H1 (cell line): ENCODE measurements at regions not wholly inside any gene's neighbourhood (a gene's known extent, or its start where the extent isn't known, plus 50 kb on each side); places are given as distances from the start of the nearest gene placed in this dataset.

Source experiments
- CTCF ChIA-PET: fragments of 300-600 bp; sonication (Branson Sonifier 250); formaldehyde crosslinking; loops from one replicate; lab custom pipeline; 2021; ENCODE audit not compliant: partially characterized antibody; lab: Charles Lee
- POLR2A ChIA-PET: fragments of 300-600 bp; sonication (Branson Sonifier 250); formaldehyde crosslinking; loops from one replicate; lab custom pipeline; 2021; ENCODE audit warnings: inconsistent platforms; ENCODE audit not compliant: partially characterized antibody; lab: Charles Lee
- DNase-seq, 2 experiments: peaks; one replicate each; pipeline versions ENCODE4 v3.0.0 to v3.0.0-alpha.2; 2010 to 2022; ENCODE audit warnings: low spot score in 2 of 2, low read depth in 1 of 2, mixed read lengths in 1 of 2
- FAIRE-seq: peaks from 2 replicates; lab custom pipeline; 2011; peaks lifted over from hg19 to GRCh38; lab: Jason Lieb, UNC
- H2AFZ ChIP-seq: 2 replicates; pipeline ENCODE4 v1.8.1; 2012; ENCODE audit warnings: low read length, inconsistent platforms
- H2AK5ac ChIP-seq: 2 replicates; pipeline ENCODE4 v1.6.1; 2013; ENCODE audit warnings: low read depth, low read length
- H2BK120ac ChIP-seq: replicated peaks from 2 replicates; pipeline ENCODE3; 2013; ENCODE audit warnings: low read depth, low read length, inconsistent platforms
- H2BK12ac ChIP-seq: 2 replicates; pipeline ENCODE4 v1.6.1; 2013; ENCODE audit warnings: low read depth, low read length
- H2BK15ac ChIP-seq: 2 replicates; pipeline ENCODE4 v1.6.1; 2013; ENCODE audit warnings: low read length
- H2BK20ac ChIP-seq: 2 replicates; pipeline ENCODE4 v1.6.1; 2013; ENCODE audit warnings: low read length
- H2BK5ac ChIP-seq: 2 replicates; pipeline ENCODE4 v1.6.1; 2013; ENCODE audit warnings: low read depth, low read length
- H3K14ac ChIP-seq: 2 replicates; pipeline ENCODE4 v1.6.1; 2013; ENCODE audit warnings: inconsistent platforms; ENCODE audit not compliant: insufficient read length
- H3K18ac ChIP-seq: 2 replicates; pipeline ENCODE4 v1.6.1; 2013; ENCODE audit warnings: low read length; ENCODE audit errors: extremely low read depth
- H3K23ac ChIP-seq: 2 replicates; pipeline ENCODE4 v1.6.1; 2013; ENCODE audit warnings: inconsistent platforms; ENCODE audit not compliant: insufficient read length
- H3K23me2 ChIP-seq: 2 replicates; pipeline ENCODE4 v1.6.1; 2013; ENCODE audit warnings: low read depth, low read length
- H3K27ac ChIP-seq: 2 replicates; pipeline ENCODE4 v1.6.1; 2011; ENCODE audit warnings: low read depth, low read length, inconsistent platforms
- H3K27me3 ChIP-seq, 4 experiments: replicated peaks in 1 of 4; 1 replicate in 1 of 4; 2 replicates in 3 of 4; pipeline versions ENCODE4 v1.6.1 to v1.8.1; 2011 to 2013; ENCODE audit warnings: low read length in 3 of 4, mild to moderate bottlenecking in 3 of 4, inconsistent platforms in 2 of 4, mixed read lengths in 2 of 4, moderate library complexity in 1 of 4; ENCODE audit not compliant: control insufficient read depth in 3 of 4, insufficient read depth in 3 of 4; ENCODE audit errors: extremely low read depth in 1 of 4
- H3K36me3 ChIP-seq, 4 experiments: 2 replicates each; pipeline versions ENCODE4 v1.6.1 to v1.8.1; 2011 to 2013; ENCODE audit warnings: mild to moderate bottlenecking in 4 of 4, low read length in 3 of 4, moderate library complexity in 2 of 4, control low read depth in 1 of 4, inconsistent platforms in 1 of 4; ENCODE audit not compliant: insufficient read depth in 4 of 4, control insufficient read depth in 2 of 4
- H3K4ac ChIP-seq: replicated peaks from 2 replicates; pipeline ENCODE3; 2013; ENCODE audit warnings: low read length, low read depth, mixed read lengths, inconsistent platforms; ENCODE audit not compliant: insufficient read length
- H3K4me1 ChIP-seq, 4 experiments: replicated peaks in 1 of 4; 1 replicate in 1 of 4; 2 replicates in 3 of 4; pipeline versions ENCODE4 v1.6.1 to v1.8.1; 2011 to 2013; ENCODE audit warnings: low read length in 3 of 4, inconsistent platforms in 2 of 4, mixed read lengths in 1 of 4; ENCODE audit not compliant: insufficient read depth in 4 of 4, control insufficient read depth in 3 of 4
- H3K4me2 ChIP-seq, 2 experiments: 2 replicates each; pipeline versions ENCODE4 v1.6.1 to v1.8.1; 2011 to 2013; ENCODE audit warnings: low read depth in 2 of 2, low read length in 2 of 2, control low read depth in 1 of 2, inconsistent platforms in 1 of 2, mild to moderate bottlenecking in 1 of 2; ENCODE audit not compliant: insufficient read depth in 1 of 2
- H3K4me3 ChIP-seq, 4 experiments: fragments of 200-600, 300-600 bp in 1 of 4; sonication (generic), shearing (Covaris generic), sonication (Bioruptor Twin) in 1 of 4; 2 replicates each; pipeline versions ENCODE4 v1.5.1 to v1.8.1; 2011 to 2016; ENCODE audit warnings: low read length in 4 of 4, low read depth in 3 of 4, control low read depth in 2 of 4, inconsistent platforms in 2 of 4, mild to moderate bottlenecking in 2 of 4, mixed read lengths in 1 of 4, moderate library complexity in 1 of 4; ENCODE audit not compliant: insufficient read depth in 2 of 4; ENCODE audit errors: extremely low read depth in 1 of 4
- H3K56ac ChIP-seq: replicated peaks from 2 replicates; pipeline ENCODE3; 2013; ENCODE audit warnings: low read depth, mild to moderate bottlenecking, mixed read lengths, low read length, inconsistent platforms; ENCODE audit not compliant: insufficient read length
- H3K79me1 ChIP-seq: 2 replicates; pipeline ENCODE4 v1.6.1; 2013; ENCODE audit warnings: low read depth, low read length, control low read depth
- H3K79me2 ChIP-seq, 2 experiments: 2 replicates each; pipeline versions ENCODE4 v1.6.1 to v1.8.1; 2012 to 2013; ENCODE audit warnings: low read length in 2 of 2, mild to moderate bottlenecking in 2 of 2, inconsistent platforms in 1 of 2; ENCODE audit not compliant: insufficient read depth in 2 of 2, control insufficient read depth in 1 of 2
- H3K9ac ChIP-seq, 4 experiments: replicated peaks in 1 of 4; 1 replicate in 1 of 4; 2 replicates in 3 of 4; pipeline versions ENCODE4 v1.6.1 to v1.8.1; 2011 to 2013; ENCODE audit warnings: low read depth in 3 of 4, low read length in 3 of 4, control low read depth in 2 of 4, mild to moderate bottlenecking in 2 of 4, moderate library complexity in 2 of 4, inconsistent platforms in 1 of 4; ENCODE audit errors: extremely low read depth in 1 of 4
- H3K9me3 ChIP-seq, 2 experiments: 2 replicates each; pipeline versions ENCODE4 v1.6.1 to v1.8.1; 2012 to 2013; ENCODE audit warnings: mild to moderate bottlenecking in 2 of 2, moderate library complexity in 2 of 2, control low read depth in 1 of 2, inconsistent platforms in 1 of 2, low read depth in 1 of 2, low read length in 1 of 2, mixed read lengths in 1 of 2; ENCODE audit not compliant: insufficient read depth in 2 of 2
- H4K20me1 ChIP-seq, 2 experiments: replicated peaks in 1 of 2; 2 replicates each; pipeline versions ENCODE3 to v1.8.1; 2011 to 2013; ENCODE audit warnings: inconsistent platforms in 2 of 2, low read length in 2 of 2, mild to moderate bottlenecking in 1 of 2; ENCODE audit not compliant: insufficient read depth in 2 of 2, control insufficient read depth in 1 of 2
- H4K5ac ChIP-seq: 2 replicates; pipeline ENCODE4 v1.6.1; 2013; ENCODE audit warnings: low read length, low read depth, mixed read lengths, inconsistent platforms; ENCODE audit not compliant: insufficient read length
- H4K8ac ChIP-seq: 2 replicates; pipeline ENCODE4 v1.8.0; 2013; ENCODE audit warnings: mild to moderate bottlenecking, moderate library complexity, low read length, inconsistent platforms; ENCODE audit not compliant: insufficient read depth; ENCODE audit errors: extremely low read depth
- H4K91ac ChIP-seq: replicated peaks from 2 replicates; pipeline ENCODE3; 2013; ENCODE audit warnings: low read length, mixed read lengths, inconsistent platforms; ENCODE audit not compliant: insufficient read length
- YY1 ChIP-seq: IDR thresholded peaks from 2 replicates; pipeline ENCODE4 v1.6.1; 2011; ENCODE audit warnings: low read depth, mild to moderate bottlenecking, low read length
- WGBS, 2 experiments: shearing (Covaris generic) in 1 of 2; methylation state at CpG; one replicate each; pipeline versions ENCODE4 v1.1.6 to v1.1.7; 2013 to 2015; ENCODE audit warnings: low lambda C conversion rate in 2 of 2, mixed read lengths in 2 of 2, inconsistent platforms in 1 of 2, low coverage in 1 of 2, missing lambda C conversion rate in 1 of 2; ENCODE audit not compliant: insufficient replicate concordance in 2 of 2, insufficient coverage in 1 of 2, insufficient read length in 1 of 2; ENCODE audit errors: extremely low coverage in 1 of 2, missing lambda C conversion rate in 1 of 2; 5-methylcytosine and 5-hydroxymethylcytosine counted together

DNA sequence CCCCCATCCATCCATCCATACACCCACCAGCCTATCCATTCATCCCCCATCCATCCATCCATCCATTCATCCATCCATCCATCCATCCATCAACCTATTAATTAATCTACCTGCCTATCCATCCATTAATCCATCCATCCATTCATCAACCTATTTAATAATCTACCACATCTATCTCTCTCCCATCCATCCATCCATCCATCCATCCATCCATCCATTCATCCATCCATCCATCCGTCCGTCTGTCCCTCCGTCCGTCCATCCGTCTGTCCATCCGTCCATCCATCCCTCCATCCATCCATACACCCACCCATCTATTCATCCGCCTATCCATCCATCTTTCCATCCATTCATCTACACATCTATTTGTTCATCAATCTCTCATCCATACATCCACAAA is 205.3 kb downstream of the VRK1 start:
- ChIA-PET CTCF (interaction anchor here (1.9 kb wide), 1 partner anchor 8 kb away, joined by 13 read pairs; no protein-coding TSS in a partner anchor), POLR2A (no interaction called here)
- H2BK15ac ChIP-seq, result no peak overlapping the region
- no peak overlapping the region for H4K91ac ChIP-seq
- 86 to 100% methylated on average over 2 to 7 of the region's 7 CpGs for WGBS, 2 experiments
- H3K56ac ChIP-seq, result peak overlapping the region; percentile 98
- no peak overlapping the region for H4K8ac ChIP-seq
- no peak overlapping the region for H3K18ac ChIP-seq
- no peak overlapping the region for H3K27ac ChIP-seq
- peaks cover 0 to 2% of the 10 kb centered on the region in 2 experiments for H4K20me1 ChIP-seq
- no peak overlapping the region for H3K14ac ChIP-seq
- no peak for DNase-seq
- no peak overlapping the region for H3K9ac ChIP-seq
- peaks cover 6% of the 10 kb centered on the region; the same call in 1 of the 2 replicates for H3K23me2 ChIP-seq
- peaks cover 0 to 3% of the 10 kb centered on the region in 2 experiments; a peak in 1 of 4 replicates for H3K9me3 ChIP-seq
- no peaks in the 10 kb centered on the region for H3K4me1 ChIP-seq
- no peaks in the 10 kb centered on the region for H3K79me1 ChIP-seq
- H3K4me2 ChIP-seq, result no peak overlapping the region
- H3K23ac ChIP-seq, result no peak overlapping the region
- no peak overlapping the region for H4K5ac ChIP-seq
- no peaks in the 10 kb centered on the region for H3K36me3 ChIP-seq
- TF ChIP-seq YY1, result no peak
- FAIRE-seq, result no peak
- no peak overlapping the region for H3K4me3 ChIP-seq
- no peaks in the 10 kb centered on the region for H3K27me3 ChIP-seq
- H2AFZ ChIP-seq, result no peak overlapping the region
- H2AK5ac ChIP-seq, result no peak overlapping the region
- H2BK20ac ChIP-seq, result no peak overlapping the region
- H2BK5ac ChIP-seq, result no peak overlapping the region
- H2BK120ac ChIP-seq, result no peak overlapping the region
- no peaks in the 10 kb centered on the region for H3K79me2 ChIP-seq
- no peak overlapping the region for H3K4ac ChIP-seq
- no peak overlapping the region for H2BK12ac ChIP-seq
